ENCODE measurements at regions not wholly inside any gene's neighbourhood (a gene's known extent, or its start where the extent isn't known, plus 50 kb on each side); places are given as distances from the start of the nearest gene placed in this dataset.

- DNase-seq (ENCODE audit: low spot score): no peak
Measured at GRCh38 chr4:14025891-14026290, 398.4 kb upstream of the BOD1L1 start.

GRCh38 chr4:14028862-14029261 lies 401.3 kb upstream of the BOD1L1 start:
- TF ChIP-seq CTCF (IDR thresholded peaks at IDR 0.05; ENCODE audit: borderline replicate concordance, control extremely low read depth, extremely low read depth, insufficient read depth, missing control alignments): no peak
- in situ Hi-C loops (cut with MboI; ENCODE audit: low sequenced_read_pairs, unreplicated experiment): no loop called here
- no peak for DNase-seq (ENCODE audit: low spot score)

More at GRCh38 chr4:14025891-14026290, 398.4 kb upstream of the BOD1L1 start:
- no peak for TF ChIP-seq CTCF (IDR thresholded peaks at IDR 0.05; ENCODE audit: borderline replicate concordance, control extremely low read depth, extremely low read depth, insufficient read depth, missing control alignments)
- in situ Hi-C loops (cut with MboI; ENCODE audit: low sequenced_read_pairs, unreplicated experiment): no loop called here

- in situ Hi-C loops (cut with MboI; ENCODE audit: low sequenced_read_pairs, unreplicated experiment): no loop called here
- no peak for DNase-seq (ENCODE audit: low spot score)
- no peak for TF ChIP-seq CTCF (IDR thresholded peaks at IDR 0.05; ENCODE audit: borderline replicate concordance, control extremely low read depth, extremely low read depth, insufficient read depth, missing control alignments)
Measured at GRCh38 chr4:14035076-14035475, 407.6 kb upstream of the BOD1L1 start.

GRCh38 chr4:14043203-14043602 lies 415.7 kb upstream of the BOD1L1 start:
- TF ChIP-seq CTCF (IDR thresholded peaks at IDR 0.05; ENCODE audit: borderline replicate concordance, control extremely low read depth, extremely low read depth, insufficient read depth, missing control alignments): no peak
- in situ Hi-C loops (cut with MboI; ENCODE audit: low sequenced_read_pairs, unreplicated experiment): no loop called here
- DNase-seq (ENCODE audit: low spot score): no peak

GRCh38 chr4:14046642-14047041 lies 419.1 kb upstream of the BOD1L1 start:
- no peak for TF ChIP-seq CTCF (IDR thresholded peaks at IDR 0.05; ENCODE audit: borderline replicate concordance, control extremely low read depth, extremely low read depth, insufficient read depth, missing control alignments)
- in situ Hi-C loops (cut with MboI; ENCODE audit: low sequenced_read_pairs, unreplicated experiment): no loop called here
- no peak for DNase-seq (ENCODE audit: low spot score)

GRCh38 chr4:14047840-14048239 lies 420.3 kb upstream of the BOD1L1 start:
- no peak for TF ChIP-seq CTCF (IDR thresholded peaks at IDR 0.05; ENCODE audit: borderline replicate concordance, control extremely low read depth, extremely low read depth, insufficient read depth, missing control alignments)
- no peak for DNase-seq (ENCODE audit: low spot score)
- in situ Hi-C loops (cut with MboI; ENCODE audit: low sequenced_read_pairs, unreplicated experiment): no loop called here

GRCh38 chr4:14049946-14050345 lies 422.4 kb upstream of the BOD1L1 start:
- in situ Hi-C loops (cut with MboI; ENCODE audit: low sequenced_read_pairs, unreplicated experiment): no loop called here
- DNase-seq (ENCODE audit: low spot score): no peak
- no peak for TF ChIP-seq CTCF (IDR thresholded peaks at IDR 0.05; ENCODE audit: borderline replicate concordance, control extremely low read depth, extremely low read depth, insufficient read depth, missing control alignments)
